Posterior cingulate gyrus (tissue), 11 donors: ENCODE measurements at regions not wholly inside any gene's neighbourhood (a gene's known extent, or its start where the extent isn't known, plus 50 kb on each side); places are given as distances from the start of the nearest gene placed in this dataset.

ENCODE experiments used
- DNase-seq, 10 donors: peaks; one replicate each; pipeline versions ENCODE4 v3.0.0 to v3.0.0-alpha.2; 2020 to 2021; ENCODE audit warnings: mixed read lengths in 3 of 10
- intact Hi-C: fragments of 100-400 bp; cut with DNase I; formaldehyde crosslinking; loops from one replicate; pipeline ENCODE4 v1.15.1; 2023

GRCh38 chr4:136489101-136489500 lies 1043.2 kb downstream of the PCDH18 start:
- intact Hi-C loops, result no loop called here
- DNase-seq, result no peak

- intact Hi-C loops, result no loop called here
- DNase-seq, result no peak
These were observed 1047.3 kb downstream of the PCDH18 start for GRCh38 chr4:136484996-136485395.

GRCh38 chr4:136476753-136477152 lies 1055.5 kb downstream of the PCDH18 start:
- intact Hi-C loops, result no loop called here
- no peak for DNase-seq

- intact Hi-C loops, result no loop called here
- DNase-seq, result no peak
These were observed 1061.2 kb downstream of the PCDH18 start for GRCh38 chr4:136471051-136471450.

- intact Hi-C loops, result no loop called here
- DNase-seq, result no peak
These were observed 1066.6 kb downstream of the PCDH18 start for GRCh38 chr4:136465691-136466090.

GRCh38 chr4:136463941-136464340 lies 1068.4 kb downstream of the PCDH18 start:
- no peak for DNase-seq
- intact Hi-C loops, result no loop called here

GRCh38 chr4:136461533-136461932 lies 1070.8 kb downstream of the PCDH18 start:
- intact Hi-C loops, result no loop called here
- DNase-seq, result no peak

- intact Hi-C loops, result no loop called here
- DNase-seq, result peak in 1 of 10 donors; percentile 68
These were observed 1074.0 kb downstream of the PCDH18 start for GRCh38 chr4:136458326-136458725.

GRCh38 chr4:136457577-136457976 lies 1074.7 kb downstream of the PCDH18 start:
- intact Hi-C loops, result no loop called here
- peak in 1 of 10 donors; percentile 54 for DNase-seq

- intact Hi-C loops, result no loop called here
- DNase-seq, result no peak
These were observed 1075.3 kb downstream of the PCDH18 start for GRCh38 chr4:136457004-136457403.

GRCh38 chr4:136443006-136443405 lies 1089.3 kb downstream of the PCDH18 start:
- no peak for DNase-seq
- intact Hi-C loops, result no loop called here

GRCh38 chr4:136442447-136442846 lies 1089.8 kb downstream of the PCDH18 start:
- intact Hi-C loops, result no loop called here

GRCh38 chr4:136441629-136442282 lies 1090.5 kb downstream of the PCDH18 start:
- intact Hi-C loops, result no loop called here
- peak in 1 of 10 donors; percentile 75 for DNase-seq

More at GRCh38 chr4:136442447-136442846, 1089.8 kb downstream of the PCDH18 start:
- peak in 1 of 10 donors; percentile 37 for DNase-seq

- no peak for DNase-seq
- intact Hi-C loops, result no loop called here
These were observed 1093.6 kb downstream of the PCDH18 start for GRCh38 chr4:136438645-136439044.

- no peak for DNase-seq
- intact Hi-C loops, result no loop called here
These were observed 1108.2 kb downstream of the PCDH18 start for GRCh38 chr4:136424052-136424451.

GRCh38 chr4:136414981-136415380 lies 1117.3 kb downstream of the PCDH18 start:
- intact Hi-C loops, result no loop called here

GRCh38 chr4:136412708-136413107 lies 1119.6 kb downstream of the PCDH18 start:
- DNase-seq, result no peak
- intact Hi-C loops, result no loop called here

More at GRCh38 chr4:136414981-136415380, 1117.3 kb downstream of the PCDH18 start:
- no peak for DNase-seq

GRCh38 chr4:136400829-136401228 lies 1131.5 kb downstream of the PCDH18 start:
- intact Hi-C loops, result no loop called here
- no peak for DNase-seq

GRCh38 chr4:136395212-136395722 lies 1137.0 kb downstream of the PCDH18 start:
- intact Hi-C loops, result no loop called here
- DNase-seq, result peak in 4 of 10 donors; percentile 9 to 77 (median 69)

- intact Hi-C loops, result no loop called here
- DNase-seq, result no peak
These were observed 1139.7 kb downstream of the PCDH18 start for GRCh38 chr4:136392576-136392975.

- intact Hi-C loops, result no loop called here
- no peak for DNase-seq
These were observed 1141.5 kb downstream of the PCDH18 start for GRCh38 chr4:136390824-136391223.

GRCh38 chr4:136383082-136383481 lies 1149.2 kb downstream of the PCDH18 start:
- DNase-seq, result no peak

More at GRCh38 chr4:136383082-136383481, 1149.2 kb downstream of the PCDH18 start:
- intact Hi-C loops, result no loop called here
